ENCODE measurements at regions not wholly inside any gene's neighbourhood (a gene's known extent, or its start where the extent isn't known, plus 50 kb on each side); places are given as distances from the start of the nearest gene placed in this dataset.

DNA sequence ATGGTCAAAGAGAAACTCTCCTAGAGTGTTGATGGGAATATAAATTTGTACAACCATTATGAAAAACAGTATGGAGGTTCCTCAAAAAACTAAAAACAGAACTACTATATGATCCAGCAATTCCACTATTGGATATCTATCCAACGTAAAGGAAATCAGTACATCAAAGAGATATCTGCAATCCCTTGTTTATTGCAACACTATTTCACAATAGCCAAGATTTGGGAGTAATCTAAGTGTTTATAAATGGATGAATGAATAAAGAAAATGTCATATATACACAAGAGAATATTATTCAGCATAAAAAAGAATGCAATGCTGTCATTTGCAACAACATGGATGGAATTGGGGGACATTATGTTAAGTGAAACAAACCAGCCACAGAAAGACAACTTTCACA lies 1118.1 kb upstream of the PRKX start:
- ATAC-seq (no peak), DNase-seq (no peak)
- Histone ChIP-seq H3K9me3 (peaks cover 0 to 37% (median 0%) of the 10 kb centered on the region in 11 donors), H3K27me3 (no peaks in the 10 kb centered on the region), H3K36me3 (no peaks in the 10 kb centered on the region), H3K4me3 (no peak overlapping the region), H3K4me1 (no peaks in the 10 kb centered on the region), H3K27ac (no peak overlapping the region)
- TF ChIP-seq, protein P1, sequence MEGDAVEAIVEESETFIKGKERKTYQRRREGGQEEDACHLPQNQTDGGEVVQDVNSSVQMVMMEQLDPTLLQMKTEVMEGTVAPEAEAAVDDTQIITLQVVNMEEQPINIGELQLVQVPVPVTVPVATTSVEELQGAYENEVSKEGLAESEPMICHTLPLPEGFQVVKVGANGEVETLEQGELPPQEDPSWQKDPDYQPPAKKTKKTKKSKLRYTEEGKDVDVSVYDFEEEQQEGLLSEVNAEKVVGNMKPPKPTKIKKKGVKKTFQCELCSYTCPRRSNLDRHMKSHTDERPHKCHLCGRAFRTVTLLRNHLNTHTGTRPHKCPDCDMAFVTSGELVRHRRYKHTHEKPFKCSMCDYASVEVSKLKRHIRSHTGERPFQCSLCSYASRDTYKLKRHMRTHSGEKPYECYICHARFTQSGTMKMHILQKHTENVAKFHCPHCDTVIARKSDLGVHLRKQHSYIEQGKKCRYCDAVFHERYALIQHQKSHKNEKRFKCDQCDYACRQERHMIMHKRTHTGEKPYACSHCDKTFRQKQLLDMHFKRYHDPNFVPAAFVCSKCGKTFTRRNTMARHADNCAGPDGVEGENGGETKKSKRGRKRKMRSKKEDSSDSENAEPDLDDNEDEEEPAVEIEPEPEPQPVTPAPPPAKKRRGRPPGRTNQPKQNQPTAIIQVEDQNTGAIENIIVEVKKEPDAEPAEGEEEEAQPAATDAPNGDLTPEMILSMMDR (IDR thresholded peaks at IDR 0.05), result no peak
- 64 to 78% methylated on average over 1 of the region's 1 CpG for WGBS, 2 donors
- intact Hi-C loops (cut with DNase I), result no loop called here

DNA sequence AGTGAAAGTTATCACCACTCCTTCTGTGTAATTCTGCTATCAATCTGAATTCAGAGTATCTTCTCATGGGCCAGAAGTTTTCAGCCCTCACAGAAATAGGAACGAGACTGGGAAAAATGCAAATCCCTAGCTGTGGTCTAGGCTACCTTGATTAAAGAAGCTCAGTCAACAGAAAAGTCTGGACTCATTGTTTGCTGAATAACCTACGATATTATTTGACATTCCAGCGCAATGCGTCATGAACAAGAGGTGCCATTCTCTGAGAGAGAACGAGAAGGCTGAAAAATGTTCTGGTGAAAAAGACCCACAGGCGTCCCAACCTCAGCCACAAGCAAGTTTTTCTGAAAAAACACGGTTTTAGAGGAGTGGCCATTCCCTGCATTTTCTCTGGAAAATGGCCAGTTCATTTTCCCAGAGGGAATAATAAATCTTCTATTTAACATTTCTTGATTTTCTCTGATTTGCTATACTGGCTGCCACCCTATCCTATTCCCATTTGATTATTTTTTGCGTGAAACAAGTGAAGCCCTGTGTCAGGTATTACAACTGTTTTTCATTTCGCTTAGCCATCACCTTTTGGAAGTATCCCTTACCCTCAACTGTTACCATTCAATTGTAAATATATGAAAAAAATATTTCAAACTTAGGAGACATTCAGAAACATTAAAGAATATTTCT lies 1117.6 kb upstream of the PRKX start:
- DNase-seq (no peak), ATAC-seq (no peak)
- TF ChIP-seq, protein P1 (IDR thresholded peaks at IDR 0.05), result no peak
- WGBS, 2 donors, result 76 to 79% methylated on average over 9 of the region's 9 CpGs
- intact Hi-C loops (cut with DNase I), result no loop called here
- Histone ChIP-seq H3K36me3 (no peaks in the 10 kb centered on the region), H3K4me3 (no peak overlapping the region), H3K9me3 (peaks cover 0 to 31% (median 0%) of the 10 kb centered on the region in 11 donors), H3K4me1 (no peaks in the 10 kb centered on the region), H3K27ac (no peak overlapping the region), H3K27me3 (no peaks in the 10 kb centered on the region)

DNA sequence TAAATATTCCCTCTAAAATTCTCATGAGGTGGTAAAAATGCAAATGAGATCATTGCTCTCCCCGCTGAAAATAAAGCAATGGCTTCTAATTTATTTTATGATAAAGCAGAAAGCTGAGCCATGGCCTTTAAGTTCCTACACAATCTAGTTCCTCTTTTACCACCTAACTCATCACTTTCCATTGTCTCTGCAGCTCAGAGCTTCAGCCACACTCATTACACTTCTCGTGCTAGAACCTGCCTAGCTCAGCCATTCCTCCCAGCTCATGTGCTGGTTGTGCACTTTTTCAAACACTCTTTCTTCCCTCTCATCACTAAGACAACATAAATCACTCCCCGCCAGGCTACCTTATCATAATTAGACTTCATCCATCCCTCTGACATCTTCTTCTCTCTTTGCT lies 1112.1 kb upstream of the PRKX start:
- H3K4me3 ChIP-seq, result no peak overlapping the region
- TF ChIP-seq, protein P1 (IDR thresholded peaks at IDR 0.05), result no peak
- no peaks in the 10 kb centered on the region for H3K27me3 ChIP-seq
- intact Hi-C loops (cut with DNase I), result no loop called here
- H3K9me3 ChIP-seq, result peaks cover 0 to 16% (median 0%) of the 10 kb centered on the region in 11 donors
- ATAC-seq (peak in 1 of 8 donors; percentile 63), DNase-seq (no peak)
- H3K27ac ChIP-seq, result no peak overlapping the region
- H3K4me1 ChIP-seq, result no peaks in the 10 kb centered on the region
- 52 to 58% methylated on average over 3 of the region's 3 CpGs for WGBS, 2 donors
- no peaks in the 10 kb centered on the region for H3K36me3 ChIP-seq

DNA sequence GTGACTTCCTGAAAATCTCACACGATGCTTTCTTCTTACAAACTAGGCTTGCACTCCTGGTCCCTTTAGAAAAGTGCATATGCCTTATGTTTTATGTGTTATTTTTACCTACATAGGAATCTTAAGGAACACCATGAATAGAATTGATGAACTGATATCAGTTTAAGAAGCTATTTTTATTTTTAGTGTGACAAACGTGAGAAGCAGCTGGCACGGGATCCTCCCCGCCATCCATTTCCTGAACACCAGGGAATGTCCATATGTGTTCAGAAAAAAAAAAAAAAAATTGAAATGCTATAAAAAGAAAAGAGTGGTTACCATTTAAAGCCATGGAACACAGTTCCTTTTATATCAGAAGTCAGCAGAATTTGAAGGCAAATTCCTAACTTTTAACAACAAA lies 1096.1 kb upstream of the PRKX start:
- H3K27me3 ChIP-seq, result no peaks in the 10 kb centered on the region
- no peaks in the 10 kb centered on the region for H3K36me3 ChIP-seq
- TF ChIP-seq, protein P1 (IDR thresholded peaks at IDR 0.05), result no peak
- DNase-seq (no peak), ATAC-seq (no peak)
- H3K4me1 ChIP-seq, result no peaks in the 10 kb centered on the region
- peaks cover 0 to 46% (median 0%) of the 10 kb centered on the region in 11 donors for H3K9me3 ChIP-seq
- H3K27ac ChIP-seq, result no peak overlapping the region
- no peak overlapping the region for H3K4me3 ChIP-seq
- 29 to 39% methylated on average over 4 of the region's 4 CpGs for WGBS, 2 donors
- intact Hi-C loops (cut with DNase I), result no loop called here
